ENCODE measurements at regions not wholly inside any gene's neighbourhood (a gene's known extent, or its start where the extent isn't known, plus 50 kb on each side); places are given as distances from the start of the nearest gene placed in this dataset.

DNA sequence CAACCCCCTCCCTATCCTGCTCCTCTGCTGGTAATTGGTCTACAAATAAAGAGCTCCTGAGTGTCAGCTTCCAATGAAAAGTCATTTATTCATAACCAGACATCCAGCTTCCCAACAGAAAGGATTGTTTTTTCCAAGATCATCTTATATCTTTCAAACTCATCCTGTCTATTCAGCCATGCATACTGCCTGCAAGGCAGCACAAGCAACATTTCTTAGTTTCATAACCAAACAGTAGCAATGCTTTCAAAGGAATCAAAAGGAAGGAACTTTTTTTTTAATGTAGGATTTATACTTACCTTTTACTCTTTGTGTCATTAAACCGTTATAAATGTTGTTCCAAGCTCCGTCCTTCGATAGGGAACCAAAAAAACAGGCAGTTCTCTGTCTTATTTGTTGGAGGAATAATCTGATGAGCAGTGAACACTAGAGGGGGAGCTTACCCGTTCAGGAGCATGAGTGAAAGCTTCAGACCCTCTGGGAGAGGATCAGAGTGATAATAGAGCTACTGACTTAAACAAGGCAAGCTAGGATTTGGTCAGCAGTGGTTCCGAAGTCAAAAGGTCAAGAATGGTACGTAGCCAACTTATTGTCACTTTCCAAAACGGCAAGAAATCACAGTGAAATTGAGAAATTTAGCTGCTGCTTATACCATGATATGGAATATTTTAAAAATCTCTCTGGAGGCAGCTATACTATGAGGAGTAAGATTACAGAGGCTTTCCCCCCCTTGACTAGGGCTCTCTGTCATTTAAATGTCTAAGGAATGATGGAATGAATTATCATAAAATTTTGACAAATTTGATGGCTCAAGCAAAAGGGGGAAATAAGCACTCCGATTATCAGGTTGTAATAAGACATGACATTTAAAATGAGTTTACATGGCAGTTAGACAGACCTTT lies 892.9 kb downstream of the NR2F1-AS1 start:
- no peaks in the 10 kb centered on the region for H3F3A ChIP-seq (ENCODE audit: insufficient read depth, low read length, poor library complexity, severe bottlenecking)
- no peak overlapping the region for H2AFZ ChIP-seq (ENCODE audit: low read depth, low read length)
- no peaks in the 10 kb centered on the region for H3K79me2 ChIP-seq (replicated peaks; ENCODE audit: insufficient read depth, low read length)
- H3K9ac ChIP-seq (ENCODE audit: low read length): peak overlapping the region; percentile 5
- H3K36me3 ChIP-seq (ENCODE audit: insufficient read depth, low read length): no peaks in the 10 kb centered on the region
- TF ChIP-seq POLR2AphosphoS5 (IDR thresholded peaks at IDR 0.05): no peak
- TF ChIP-seq, protein P1, sequence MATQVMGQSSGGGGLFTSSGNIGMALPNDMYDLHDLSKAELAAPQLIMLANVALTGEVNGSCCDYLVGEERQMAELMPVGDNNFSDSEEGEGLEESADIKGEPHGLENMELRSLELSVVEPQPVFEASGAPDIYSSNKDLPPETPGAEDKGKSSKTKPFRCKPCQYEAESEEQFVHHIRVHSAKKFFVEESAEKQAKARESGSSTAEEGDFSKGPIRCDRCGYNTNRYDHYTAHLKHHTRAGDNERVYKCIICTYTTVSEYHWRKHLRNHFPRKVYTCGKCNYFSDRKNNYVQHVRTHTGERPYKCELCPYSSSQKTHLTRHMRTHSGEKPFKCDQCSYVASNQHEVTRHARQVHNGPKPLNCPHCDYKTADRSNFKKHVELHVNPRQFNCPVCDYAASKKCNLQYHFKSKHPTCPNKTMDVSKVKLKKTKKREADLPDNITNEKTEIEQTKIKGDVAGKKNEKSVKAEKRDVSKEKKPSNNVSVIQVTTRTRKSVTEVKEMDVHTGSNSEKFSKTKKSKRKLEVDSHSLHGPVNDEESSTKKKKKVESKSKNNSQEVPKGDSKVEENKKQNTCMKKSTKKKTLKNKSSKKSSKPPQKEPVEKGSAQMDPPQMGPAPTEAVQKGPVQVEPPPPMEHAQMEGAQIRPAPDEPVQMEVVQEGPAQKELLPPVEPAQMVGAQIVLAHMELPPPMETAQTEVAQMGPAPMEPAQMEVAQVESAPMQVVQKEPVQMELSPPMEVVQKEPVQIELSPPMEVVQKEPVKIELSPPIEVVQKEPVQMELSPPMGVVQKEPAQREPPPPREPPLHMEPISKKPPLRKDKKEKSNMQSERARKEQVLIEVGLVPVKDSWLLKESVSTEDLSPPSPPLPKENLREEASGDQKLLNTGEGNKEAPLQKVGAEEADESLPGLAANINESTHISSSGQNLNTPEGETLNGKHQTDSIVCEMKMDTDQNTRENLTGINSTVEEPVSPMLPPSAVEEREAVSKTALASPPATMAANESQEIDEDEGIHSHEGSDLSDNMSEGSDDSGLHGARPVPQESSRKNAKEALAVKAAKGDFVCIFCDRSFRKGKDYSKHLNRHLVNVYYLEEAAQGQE (IDR thresholded peaks at IDR 0.05; ENCODE audit: borderline replicate concordance): no peak
- no peak for TF ChIP-seq TAF1 (IDR thresholded peaks at IDR 0.05; ENCODE audit: low read depth)
- peak; percentile 74 for TF ChIP-seq RAD21 (conservative IDR thresholded peaks at IDR 0.05)
- TF ChIP-seq MXI1 (conservative IDR thresholded peaks at IDR 0.05; ENCODE audit: poor library complexity, severe bottlenecking): no peak
- TF ChIP-seq EZH2 (IDR thresholded peaks at IDR 0.05; ENCODE audit: borderline replicate concordance, insufficient read depth, low read length, poor library complexity, severe bottlenecking): no peak
- TF ChIP-seq, protein P2, sequence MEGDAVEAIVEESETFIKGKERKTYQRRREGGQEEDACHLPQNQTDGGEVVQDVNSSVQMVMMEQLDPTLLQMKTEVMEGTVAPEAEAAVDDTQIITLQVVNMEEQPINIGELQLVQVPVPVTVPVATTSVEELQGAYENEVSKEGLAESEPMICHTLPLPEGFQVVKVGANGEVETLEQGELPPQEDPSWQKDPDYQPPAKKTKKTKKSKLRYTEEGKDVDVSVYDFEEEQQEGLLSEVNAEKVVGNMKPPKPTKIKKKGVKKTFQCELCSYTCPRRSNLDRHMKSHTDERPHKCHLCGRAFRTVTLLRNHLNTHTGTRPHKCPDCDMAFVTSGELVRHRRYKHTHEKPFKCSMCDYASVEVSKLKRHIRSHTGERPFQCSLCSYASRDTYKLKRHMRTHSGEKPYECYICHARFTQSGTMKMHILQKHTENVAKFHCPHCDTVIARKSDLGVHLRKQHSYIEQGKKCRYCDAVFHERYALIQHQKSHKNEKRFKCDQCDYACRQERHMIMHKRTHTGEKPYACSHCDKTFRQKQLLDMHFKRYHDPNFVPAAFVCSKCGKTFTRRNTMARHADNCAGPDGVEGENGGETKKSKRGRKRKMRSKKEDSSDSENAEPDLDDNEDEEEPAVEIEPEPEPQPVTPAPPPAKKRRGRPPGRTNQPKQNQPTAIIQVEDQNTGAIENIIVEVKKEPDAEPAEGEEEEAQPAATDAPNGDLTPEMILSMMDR (IDR thresholded peaks at IDR 0.05; ENCODE audit: poor library complexity, severe bottlenecking): peak; percentile 72
- TF ChIP-seq SMC3 (conservative IDR thresholded peaks at IDR 0.05; ENCODE audit: poor library complexity): peak; percentile 70
- TF ChIP-seq EP300 (conservative IDR thresholded peaks at IDR 0.05; ENCODE audit: poor library complexity, severe bottlenecking): peak; percentile 81
- no peaks in the 10 kb centered on the region for H4K20me1 ChIP-seq (ENCODE audit: insufficient read depth)
- H3K9me2 ChIP-seq (ENCODE audit: insufficient read depth, low read length): no peaks in the 10 kb centered on the region
- no peaks in the 10 kb centered on the region for H3K27me3 ChIP-seq (ENCODE audit: insufficient read depth, low read depth, low read length)
- peak overlapping the region; percentile 27 for H3K4me2 ChIP-seq (ENCODE audit: low read length)
- peak overlapping the region; percentile 5 for H3K27ac ChIP-seq (ENCODE audit: low read length)
- H3K9me3 ChIP-seq (ENCODE audit: low read length): no peaks in the 10 kb centered on the region
- H3K4me3 ChIP-seq (ENCODE audit: low read length): peak overlapping the region; percentile 32

DNA sequence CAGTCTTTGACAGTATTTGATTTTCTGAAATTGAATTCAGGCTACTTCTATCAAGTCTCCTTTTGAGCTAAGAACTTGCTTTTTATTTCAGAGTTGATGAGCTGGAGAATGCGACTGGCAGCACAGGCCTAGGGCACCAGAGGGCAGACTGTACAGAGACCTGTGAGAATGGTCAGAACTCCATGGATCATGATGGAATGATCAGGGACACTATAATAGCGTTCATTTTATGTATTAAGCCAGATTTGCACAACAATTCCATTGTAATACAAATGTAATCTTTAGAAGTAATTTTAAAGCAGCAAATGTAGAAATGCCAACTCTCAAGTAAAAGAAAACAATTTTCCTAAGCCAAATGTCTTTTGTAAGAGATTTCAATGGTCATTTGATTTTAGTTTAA lies 902.4 kb downstream of the NR2F1-AS1 start:
- no peaks in the 10 kb centered on the region for H3K9me2 ChIP-seq (ENCODE audit: insufficient read depth, low read length)
- peaks cover 14% of the 10 kb centered on the region for H3K27me3 ChIP-seq (ENCODE audit: insufficient read depth, low read depth, low read length)
- no peaks in the 10 kb centered on the region for H4K20me1 ChIP-seq (ENCODE audit: insufficient read depth)
- H3K9ac ChIP-seq (ENCODE audit: low read length): no peak overlapping the region
- no peak overlapping the region for H2AFZ ChIP-seq (ENCODE audit: low read depth, low read length)
- H3K27ac ChIP-seq (ENCODE audit: low read length): no peak overlapping the region
- H3K4me2 ChIP-seq (ENCODE audit: low read length): no peak overlapping the region
- H3K9me3 ChIP-seq (ENCODE audit: low read length): no peaks in the 10 kb centered on the region
- H3F3A ChIP-seq (ENCODE audit: insufficient read depth, low read length, poor library complexity, severe bottlenecking): no peaks in the 10 kb centered on the region
- no peaks in the 10 kb centered on the region for H3K79me2 ChIP-seq (replicated peaks; ENCODE audit: insufficient read depth, low read length)
- TF ChIP-seq RAD21 (conservative IDR thresholded peaks at IDR 0.05): no peak
- no peak for TF ChIP-seq EZH2 (IDR thresholded peaks at IDR 0.05; ENCODE audit: borderline replicate concordance, insufficient read depth, low read length, poor library complexity, severe bottlenecking)
- no peak for TF ChIP-seq TAF1 (IDR thresholded peaks at IDR 0.05; ENCODE audit: low read depth)
- TF ChIP-seq, protein P2 (IDR thresholded peaks at IDR 0.05; ENCODE audit: poor library complexity, severe bottlenecking): no peak
- no peak for TF ChIP-seq EP300 (conservative IDR thresholded peaks at IDR 0.05; ENCODE audit: poor library complexity, severe bottlenecking)
- TF ChIP-seq, protein P1 (IDR thresholded peaks at IDR 0.05; ENCODE audit: borderline replicate concordance): no peak
- no peak for TF ChIP-seq SMC3 (conservative IDR thresholded peaks at IDR 0.05; ENCODE audit: poor library complexity)
- no peak for TF ChIP-seq POLR2AphosphoS5 (IDR thresholded peaks at IDR 0.05)
- no peak for TF ChIP-seq MXI1 (conservative IDR thresholded peaks at IDR 0.05; ENCODE audit: poor library complexity, severe bottlenecking)
- H3K4me3 ChIP-seq (ENCODE audit: low read length): no peak overlapping the region
- no peaks in the 10 kb centered on the region for H3K36me3 ChIP-seq (ENCODE audit: insufficient read depth, low read length)
